ENCODE measurements at regions not wholly inside any gene's neighbourhood (a gene's known extent, or its start where the extent isn't known, plus 50 kb on each side); places are given as distances from the start of the nearest gene placed in this dataset.
"Not testable (repeated sequence)": the region's sequence is repeated elsewhere in the genome, so short reads cannot be mapped to it uniquely, and the experiment has no call there.

DNA sequence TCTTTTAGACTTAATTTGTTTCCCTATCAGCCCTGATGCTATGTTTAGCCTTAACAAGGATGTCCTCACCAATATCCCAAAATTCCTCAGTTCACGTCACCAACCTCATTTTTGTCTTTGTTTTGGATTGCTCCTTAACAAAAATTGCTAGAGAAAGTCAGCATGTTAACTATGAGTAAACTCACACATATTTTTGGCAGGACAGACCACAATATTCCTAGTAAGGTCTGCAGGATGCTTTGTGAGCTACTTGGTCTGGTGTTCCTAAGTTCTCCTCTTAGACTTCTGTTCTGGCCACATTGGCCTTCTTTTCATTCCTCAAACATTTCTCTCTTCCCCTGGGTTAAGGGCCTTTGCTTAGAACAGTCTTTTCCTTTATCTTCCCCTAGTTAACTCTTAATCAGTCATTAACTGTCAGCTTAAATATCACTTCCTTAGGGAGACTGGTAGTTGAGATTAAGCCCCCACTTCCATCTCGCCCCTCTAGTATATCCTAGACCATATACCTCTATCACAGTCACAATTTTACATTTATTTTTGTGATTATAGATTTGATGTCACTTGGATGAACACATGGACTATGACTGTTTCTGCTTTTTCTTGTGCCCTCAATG lies 116.2 kb downstream of the ADCYAP1 start:
- Histone ChIP-seq H3K9me3 (ENCODE audit: control insufficient read depth in 2 of 2, insufficient read depth in 1 of 2, low read length in 1 of 2) (no peaks in the 10 kb centered on the region), H3K4me1 (ENCODE audit: control insufficient read depth in 2 of 2, insufficient read depth in 2 of 2, low read length in 2 of 2) (no peaks in the 10 kb centered on the region), H3K27ac (ENCODE audit: low read depth in 1 of 2, low read length in 1 of 2) (no peak overlapping the region), H3K36me3 (ENCODE audit: control insufficient read depth in 2 of 2, insufficient read depth in 2 of 2, low read length in 1 of 2) (no peaks in the 10 kb centered on the region), H3K4me3 (ENCODE audit: low read length in 2 of 2) (no peak overlapping the region), H3K27me3 (ENCODE audit: control insufficient read depth in 2 of 2, insufficient read depth in 1 of 2, low read length in 1 of 2) (no peaks in the 10 kb centered on the region)
- 77% methylated on average over 2 of the region's 2 CpGs for WGBS
- DNase-seq (ENCODE audit: low read depth in 6 of 9, low spot score in 9 of 9), result no peak

DNA sequence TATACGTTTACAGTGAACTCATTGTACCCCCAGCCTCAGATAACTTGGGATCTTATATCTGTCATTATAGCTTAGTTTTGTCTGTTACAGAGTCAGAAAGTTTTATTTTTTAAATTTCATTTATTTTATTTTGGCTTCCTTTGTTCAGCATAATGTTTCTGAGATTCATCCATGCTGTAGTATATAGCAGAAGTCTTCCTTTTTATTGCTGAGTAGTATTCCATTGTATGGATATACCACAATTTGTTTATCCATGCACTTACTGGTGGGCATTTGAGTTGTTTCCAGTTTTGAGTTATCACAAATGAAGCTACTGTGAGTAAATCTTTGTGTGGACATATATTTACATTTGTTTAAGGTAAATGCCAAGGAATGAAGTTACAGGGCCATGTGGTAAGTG lies 122.3 kb downstream of the ADCYAP1 start:
- no peak overlapping the region for H3K27ac ChIP-seq (ENCODE audit: low read depth in 1 of 2, low read length in 1 of 2)
- H3K4me3 ChIP-seq (ENCODE audit: low read length in 2 of 2), result no peak overlapping the region
- H3K4me1 ChIP-seq (ENCODE audit: control insufficient read depth in 2 of 2, insufficient read depth in 2 of 2, low read length in 2 of 2), result no peaks in the 10 kb centered on the region
- DNase-seq (ENCODE audit: low read depth in 6 of 9, low spot score in 9 of 9), result no peak
- H3K27me3 ChIP-seq (ENCODE audit: control insufficient read depth in 2 of 2, insufficient read depth in 1 of 2, low read length in 1 of 2), result no peaks in the 10 kb centered on the region
- no peaks in the 10 kb centered on the region for H3K9me3 ChIP-seq (ENCODE audit: control insufficient read depth in 2 of 2, insufficient read depth in 1 of 2, low read length in 1 of 2)
- H3K36me3 ChIP-seq (ENCODE audit: control insufficient read depth in 2 of 2, insufficient read depth in 2 of 2, low read length in 1 of 2), result no peaks in the 10 kb centered on the region
- WGBS, result 94% methylated on average over 1 of the region's 1 CpG

DNA sequence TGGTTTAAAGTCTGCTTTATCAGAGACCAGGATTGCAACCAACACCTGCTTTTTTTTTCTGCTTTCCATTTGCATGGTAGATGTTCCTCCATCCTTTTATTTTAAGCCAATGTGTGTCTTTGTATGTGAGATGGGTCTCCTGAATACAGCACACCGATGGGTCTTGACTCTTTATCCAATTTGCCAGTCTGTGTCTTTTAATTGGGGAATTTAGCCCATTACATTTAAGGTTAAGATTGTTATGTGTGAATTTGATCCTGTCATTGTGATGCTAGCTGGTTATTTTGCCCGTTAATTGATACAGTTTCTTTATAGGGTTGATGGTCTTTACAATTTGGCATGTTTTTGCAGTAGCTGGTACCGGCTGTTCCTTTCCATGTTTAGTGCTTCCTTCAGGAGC lies 128.4 kb downstream of the ADCYAP1 start:
- H3K4me3 ChIP-seq (ENCODE audit: low read length in 2 of 2); H3K4me1 ChIP-seq (ENCODE audit: control insufficient read depth in 2 of 2, insufficient read depth in 2 of 2, low read length in 2 of 2); H3K27ac ChIP-seq (ENCODE audit: low read depth in 1 of 2, low read length in 1 of 2); H3K27me3 ChIP-seq (ENCODE audit: control insufficient read depth in 2 of 2, insufficient read depth in 1 of 2, low read length in 1 of 2); DNase-seq (ENCODE audit: low read depth in 6 of 9, low spot score in 9 of 9); H3K36me3 ChIP-seq (ENCODE audit: control insufficient read depth in 2 of 2, insufficient read depth in 2 of 2, low read length in 1 of 2); H3K9me3 ChIP-seq (ENCODE audit: control insufficient read depth in 2 of 2, insufficient read depth in 1 of 2, low read length in 1 of 2): not testable (repeated sequence)
- 91% methylated on average over 3 of the region's 3 CpGs for WGBS

DNA sequence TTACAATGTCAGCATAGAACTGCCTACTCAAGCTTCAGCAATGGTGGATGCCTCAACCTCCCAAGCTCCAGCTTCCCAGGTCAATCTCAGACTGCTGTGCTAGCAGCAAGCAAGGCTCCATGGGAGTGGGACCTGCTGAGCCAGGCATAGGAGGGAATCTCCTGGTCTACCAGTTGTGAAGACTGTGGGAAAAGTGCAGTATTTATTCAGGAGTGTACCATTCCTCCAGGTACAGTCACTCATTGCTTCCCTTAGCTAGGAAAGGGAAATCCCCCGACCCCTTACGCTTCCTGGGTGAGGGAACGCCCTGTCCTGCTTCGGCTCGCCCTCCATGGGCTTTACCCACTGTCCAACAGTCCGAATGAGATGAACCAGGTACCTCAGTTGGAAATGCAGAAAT lies 130.3 kb downstream of the ADCYAP1 start:
- no peak overlapping the region for H3K4me3 ChIP-seq (ENCODE audit: low read length in 2 of 2)
- no peaks in the 10 kb centered on the region for H3K36me3 ChIP-seq (ENCODE audit: control insufficient read depth in 2 of 2, insufficient read depth in 2 of 2, low read length in 1 of 2)
- no peak for DNase-seq (ENCODE audit: low read depth in 6 of 9, low spot score in 9 of 9)
- WGBS, result 93% methylated on average over 6 of the region's 6 CpGs
- no peak overlapping the region for H3K27ac ChIP-seq (ENCODE audit: low read depth in 1 of 2, low read length in 1 of 2)
- no peaks in the 10 kb centered on the region for H3K27me3 ChIP-seq (ENCODE audit: control insufficient read depth in 2 of 2, insufficient read depth in 1 of 2, low read length in 1 of 2)
- no peaks in the 10 kb centered on the region for H3K4me1 ChIP-seq (ENCODE audit: control insufficient read depth in 2 of 2, insufficient read depth in 2 of 2, low read length in 2 of 2)
- H3K9me3 ChIP-seq (ENCODE audit: control insufficient read depth in 2 of 2, insufficient read depth in 1 of 2, low read length in 1 of 2), result peaks cover 0 to 5% of the 10 kb centered on the region in 2 donors

DNA sequence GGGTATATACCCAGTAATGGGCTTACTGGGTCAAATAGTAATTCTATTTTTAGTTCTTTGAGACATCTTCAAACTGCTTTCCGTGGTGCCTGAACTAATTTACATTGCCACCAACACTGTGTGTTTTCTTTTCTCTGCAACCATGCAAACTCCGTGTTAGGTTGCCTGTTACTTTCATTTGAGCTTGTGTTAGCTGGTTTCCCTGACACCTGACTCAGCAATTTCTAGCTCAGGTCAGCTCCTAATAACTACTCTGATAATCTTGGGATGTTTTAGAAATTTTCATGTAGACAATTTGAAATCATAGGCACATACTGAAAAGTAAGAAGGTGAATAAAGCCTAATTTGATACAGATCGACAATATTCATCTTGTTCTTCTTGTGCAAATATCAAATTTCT lies 132.3 kb downstream of the ADCYAP1 start:
- peaks cover 0 to 5% of the 10 kb centered on the region in 2 donors for H3K9me3 ChIP-seq (ENCODE audit: control insufficient read depth in 2 of 2, insufficient read depth in 1 of 2, low read length in 1 of 2)
- H3K27me3 ChIP-seq (ENCODE audit: control insufficient read depth in 2 of 2, insufficient read depth in 1 of 2, low read length in 1 of 2), result no peaks in the 10 kb centered on the region
- 77% methylated on average over 3 of the region's 3 CpGs for WGBS
- H3K4me3 ChIP-seq (ENCODE audit: low read length in 2 of 2), result no peak overlapping the region
- H3K36me3 ChIP-seq (ENCODE audit: control insufficient read depth in 2 of 2, insufficient read depth in 2 of 2, low read length in 1 of 2), result no peaks in the 10 kb centered on the region
- DNase-seq (ENCODE audit: low read depth in 6 of 9, low spot score in 9 of 9), result no peak
- no peak overlapping the region for H3K27ac ChIP-seq (ENCODE audit: low read depth in 1 of 2, low read length in 1 of 2)
- no peaks in the 10 kb centered on the region for H3K4me1 ChIP-seq (ENCODE audit: control insufficient read depth in 2 of 2, insufficient read depth in 2 of 2, low read length in 2 of 2)

DNA sequence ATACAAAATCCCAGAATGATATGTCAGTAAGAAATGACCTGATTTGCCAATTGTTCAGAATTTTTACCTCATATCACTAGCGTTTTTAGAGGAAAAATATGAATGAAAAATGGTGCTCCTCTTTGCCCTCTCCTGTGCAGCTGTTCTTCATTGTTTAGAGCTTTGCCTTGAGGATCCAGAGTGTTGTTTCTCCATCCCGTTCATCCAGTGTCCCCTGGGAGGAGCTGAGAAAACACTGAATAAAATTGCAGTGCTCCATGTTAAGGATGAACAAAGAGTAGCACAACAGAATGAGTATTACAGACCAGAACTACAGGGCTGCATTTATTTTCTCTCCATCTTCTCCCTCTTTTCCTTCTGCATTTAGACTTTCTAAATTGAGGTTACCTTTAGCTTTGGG lies 133.1 kb downstream of the ADCYAP1 start:
- peaks cover 0 to 5% of the 10 kb centered on the region in 2 donors for H3K9me3 ChIP-seq (ENCODE audit: control insufficient read depth in 2 of 2, insufficient read depth in 1 of 2, low read length in 1 of 2)
- WGBS, result 76% methylated on average over 2 of the region's 2 CpGs
- no peak overlapping the region for H3K27ac ChIP-seq (ENCODE audit: low read depth in 1 of 2, low read length in 1 of 2)

DNA sequence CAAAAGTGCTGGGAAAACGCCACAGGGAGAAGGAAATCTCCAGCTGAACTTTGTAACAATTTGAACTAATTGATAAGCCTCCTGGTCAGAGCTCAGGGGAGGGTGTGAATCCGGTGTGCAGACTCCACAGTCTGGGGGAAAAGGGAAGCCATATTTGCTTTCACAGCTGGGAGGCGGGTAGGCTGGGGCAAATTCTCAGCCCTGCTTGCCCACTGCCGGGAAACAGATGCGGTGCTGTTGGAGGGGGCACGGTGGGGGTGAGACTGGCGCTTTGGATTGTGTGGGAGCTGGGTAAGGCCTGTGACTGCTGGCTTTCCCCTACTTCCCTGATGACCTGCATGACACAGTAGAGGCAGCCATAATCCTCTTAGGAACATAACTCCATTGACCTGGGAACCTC lies 134.8 kb downstream of the ADCYAP1 start:
- H3K27ac ChIP-seq (ENCODE audit: low read depth in 1 of 2, low read length in 1 of 2), result no peak overlapping the region
- H3K27me3 ChIP-seq (ENCODE audit: control insufficient read depth in 2 of 2, insufficient read depth in 1 of 2, low read length in 1 of 2), result no peaks in the 10 kb centered on the region
- no peaks in the 10 kb centered on the region for H3K4me1 ChIP-seq (ENCODE audit: control insufficient read depth in 2 of 2, insufficient read depth in 2 of 2, low read length in 2 of 2)
- DNase-seq (ENCODE audit: low read depth in 6 of 9, low spot score in 9 of 9), result no peak
- H3K4me3 ChIP-seq (ENCODE audit: low read length in 2 of 2), result no peak overlapping the region
- peaks cover 0 to 5% of the 10 kb centered on the region in 2 donors for H3K9me3 ChIP-seq (ENCODE audit: control insufficient read depth in 2 of 2, insufficient read depth in 1 of 2, low read length in 1 of 2)
- 97% methylated on average over 7 of the region's 7 CpGs for WGBS
- no peaks in the 10 kb centered on the region for H3K36me3 ChIP-seq (ENCODE audit: control insufficient read depth in 2 of 2, insufficient read depth in 2 of 2, low read length in 1 of 2)

More for the DNA sequence above, 133.1 kb downstream of the ADCYAP1 start:
- no peaks in the 10 kb centered on the region for H3K36me3 ChIP-seq (ENCODE audit: control insufficient read depth in 2 of 2, insufficient read depth in 2 of 2, low read length in 1 of 2)
- H3K27me3 ChIP-seq (ENCODE audit: control insufficient read depth in 2 of 2, insufficient read depth in 1 of 2, low read length in 1 of 2), result no peaks in the 10 kb centered on the region
- no peaks in the 10 kb centered on the region for H3K4me1 ChIP-seq (ENCODE audit: control insufficient read depth in 2 of 2, insufficient read depth in 2 of 2, low read length in 2 of 2)
- H3K4me3 ChIP-seq (ENCODE audit: low read length in 2 of 2), result no peak overlapping the region
- no peak for DNase-seq (ENCODE audit: low read depth in 6 of 9, low spot score in 9 of 9)

DNA sequence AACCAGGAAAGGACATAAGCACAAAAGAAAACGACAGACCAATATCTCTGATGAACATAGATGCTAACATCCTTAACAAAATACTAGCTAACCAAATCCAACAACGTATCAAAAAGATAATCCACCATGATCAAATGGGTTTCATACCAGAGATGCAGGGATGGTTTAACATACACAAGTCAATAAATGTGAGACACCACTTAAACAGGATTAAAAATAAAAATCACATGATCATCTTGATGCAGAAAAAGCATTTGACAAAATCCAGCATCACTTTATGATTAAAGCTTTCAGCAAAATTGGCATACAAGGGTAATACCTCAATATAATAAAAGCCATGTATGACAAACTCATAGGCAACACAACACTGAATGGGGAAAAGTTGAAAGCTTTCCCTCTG lies 138.4 kb downstream of the ADCYAP1 start:
- H3K9me3 ChIP-seq (ENCODE audit: control insufficient read depth in 2 of 2, insufficient read depth in 1 of 2, low read length in 1 of 2); H3K27me3 ChIP-seq (ENCODE audit: control insufficient read depth in 2 of 2, insufficient read depth in 1 of 2, low read length in 1 of 2); H3K36me3 ChIP-seq (ENCODE audit: control insufficient read depth in 2 of 2, insufficient read depth in 2 of 2, low read length in 1 of 2); H3K27ac ChIP-seq (ENCODE audit: low read depth in 1 of 2, low read length in 1 of 2); H3K4me1 ChIP-seq (ENCODE audit: control insufficient read depth in 2 of 2, insufficient read depth in 2 of 2, low read length in 2 of 2); H3K4me3 ChIP-seq (ENCODE audit: low read length in 2 of 2); DNase-seq (ENCODE audit: low read depth in 6 of 9, low spot score in 9 of 9): not testable (repeated sequence)
- 72% methylated on average over 2 of the region's 2 CpGs for WGBS

DNA sequence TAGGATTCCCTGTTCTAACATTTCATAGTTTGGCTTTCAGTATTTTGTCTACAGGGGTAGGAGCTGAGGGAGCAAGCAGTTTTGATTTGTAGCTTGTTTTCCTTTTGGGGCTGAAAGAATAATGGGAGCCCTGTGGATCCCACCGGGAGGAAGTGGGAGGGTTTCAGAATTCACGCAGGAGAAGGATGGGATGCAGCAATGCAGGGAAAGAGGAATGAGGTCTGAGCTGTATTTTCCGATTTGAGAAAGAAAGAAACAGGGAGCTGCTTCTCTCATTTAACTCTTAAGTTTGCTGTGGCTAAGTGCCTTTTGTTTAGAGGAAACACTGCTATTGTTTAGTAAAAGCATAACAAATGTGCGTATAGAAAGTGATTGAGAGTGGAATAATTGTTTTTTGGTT lies 141.0 kb downstream of the ADCYAP1 start:
- no peak for DNase-seq (ENCODE audit: low read depth in 6 of 9, low spot score in 9 of 9)
- WGBS, result 7% methylated on average over 4 of the region's 4 CpGs

DNA sequence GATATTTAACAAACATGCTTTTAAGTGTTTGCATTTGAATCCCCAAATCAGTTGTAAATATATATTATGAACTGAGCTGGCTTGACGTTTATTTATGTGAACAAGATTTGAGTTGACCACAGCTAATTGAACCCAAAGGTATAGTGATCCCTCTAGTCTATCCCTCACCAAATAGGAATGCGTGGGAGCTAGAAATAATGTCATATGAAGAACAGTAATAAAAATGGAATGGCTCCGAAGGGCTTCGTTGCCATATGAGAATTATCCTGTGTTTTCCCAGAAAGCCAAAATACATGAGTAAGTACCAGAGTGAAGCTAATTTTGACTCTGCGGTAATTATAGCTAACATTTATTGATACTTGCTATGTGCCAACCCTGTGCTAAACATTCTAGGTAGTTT lies 142.7 kb downstream of the ADCYAP1 start:
- Histone ChIP-seq H3K27me3 (ENCODE audit: control insufficient read depth in 2 of 2, insufficient read depth in 1 of 2, low read length in 1 of 2) (no peaks in the 10 kb centered on the region), H3K36me3 (ENCODE audit: control insufficient read depth in 2 of 2, insufficient read depth in 2 of 2, low read length in 1 of 2) (no peaks in the 10 kb centered on the region), H3K4me1 (ENCODE audit: control insufficient read depth in 2 of 2, insufficient read depth in 2 of 2, low read length in 2 of 2) (no peaks in the 10 kb centered on the region), H3K9me3 (ENCODE audit: control insufficient read depth in 2 of 2, insufficient read depth in 1 of 2, low read length in 1 of 2) (no peaks in the 10 kb centered on the region), H3K27ac (ENCODE audit: low read depth in 1 of 2, low read length in 1 of 2) (no peak overlapping the region), H3K4me3 (ENCODE audit: low read length in 2 of 2) (no peak overlapping the region)
- DNase-seq (ENCODE audit: low read depth in 6 of 9, low spot score in 9 of 9), result no peak
- 92% methylated on average over 5 of the region's 5 CpGs for WGBS

More for the DNA sequence above, 141.0 kb downstream of the ADCYAP1 start:
- Histone ChIP-seq H3K9me3 (ENCODE audit: control insufficient read depth in 2 of 2, insufficient read depth in 1 of 2, low read length in 1 of 2) (no peaks in the 10 kb centered on the region), H3K4me1 (ENCODE audit: control insufficient read depth in 2 of 2, insufficient read depth in 2 of 2, low read length in 2 of 2) (no peaks in the 10 kb centered on the region), H3K36me3 (ENCODE audit: control insufficient read depth in 2 of 2, insufficient read depth in 2 of 2, low read length in 1 of 2) (no peaks in the 10 kb centered on the region), H3K4me3 (ENCODE audit: low read length in 2 of 2) (no peak overlapping the region), H3K27ac (ENCODE audit: low read depth in 1 of 2, low read length in 1 of 2) (no peak overlapping the region), H3K27me3 (ENCODE audit: control insufficient read depth in 2 of 2, insufficient read depth in 1 of 2, low read length in 1 of 2) (no peaks in the 10 kb centered on the region)
